WTC11 (cell line): ENCODE measurements at regions not wholly inside any gene's neighbourhood (a gene's known extent, or its start where the extent isn't known, plus 50 kb on each side); places are given as distances from the start of the nearest gene placed in this dataset.

Experiments
- ATAC-seq: fragments of 200-7000 bp; cut with Tn5 transposase; 2 replicates; pipeline ENCODE4 v1.10.0; 2021; ENCODE audit warnings: mild to moderate bottlenecking, moderate library complexity
- CTCF ChIA-PET: fragments of 300-600 bp; sonication (Branson Sonifier 250); formaldehyde crosslinking; loops from one replicate; lab custom pipeline; 2021; ENCODE audit warnings: antibody characterized with exemption; lab: Charles Lee
- POLR2A ChIA-PET: fragments of 350-600 bp; sonication (Branson Sonifier 250); formaldehyde crosslinking; loops from one replicate; lab custom pipeline; 2021; ENCODE audit warnings: antibody characterized with exemption; lab: Charles Lee
- DNase-seq: peaks from one replicate; pipeline ENCODE4 v3.0.0; 2021; ENCODE audit warnings: low spot score
- H3K27ac Mint-ChIP-seq: 2 replicates; pipeline ENCODE4 v1.8.0; 2021; ENCODE audit warnings: mixed read lengths
- H3K27me3 Mint-ChIP-seq: 2 replicates; pipeline ENCODE4 v1.8.0; 2021; ENCODE audit warnings: low read depth, mild to moderate bottlenecking, moderate library complexity, mixed read lengths
- H3K36me3 Mint-ChIP-seq: 2 replicates; pipeline ENCODE4 v1.8.0; 2021; ENCODE audit warnings: mixed read lengths
- H3K4me1 Mint-ChIP-seq: 2 replicates; pipeline ENCODE4 v1.8.0; 2022; ENCODE audit warnings: mixed read lengths
- H3K4me3 Mint-ChIP-seq: 2 replicates; pipeline ENCODE4 v1.8.0; 2021; ENCODE audit warnings: mild to moderate bottlenecking, moderate library complexity, mixed read lengths
- H3K9me3 Mint-ChIP-seq: 2 replicates; pipeline ENCODE4 v1.8.0; 2021; ENCODE audit warnings: mixed read lengths
- ETV6 ChIP-seq: sonication (generic); formaldehyde crosslinking; IDR thresholded peaks from 2 replicates; pipeline ENCODE4 v1.8.1; 2022; ENCODE audit warnings: mild to moderate bottlenecking, missing genetic modification reagents
- JUN ChIP-seq: sonication (generic); formaldehyde crosslinking; IDR thresholded peaks from 2 replicates; pipeline ENCODE4 v1.8.0; 2023; ENCODE audit warnings: mild to moderate bottlenecking, missing genetic modification reagents
- OVOL2 ChIP-seq: fragments of 250-450 bp; sonication (Bioruptor Pico); IDR thresholded peaks from 2 replicates; pipeline ENCODE4 v1.9.0; 2021; ENCODE audit warnings: mild to moderate bottlenecking, borderline replicate concordance
- RORB ChIP-seq: fragments of 250-450 bp; sonication (Bioruptor Pico); IDR thresholded peaks from 2 replicates; pipeline ENCODE4 v1.9.0; 2021; ENCODE audit warnings: mild to moderate bottlenecking
- SOX15 ChIP-seq: fragments of 250-450 bp; sonication (Bioruptor Pico); IDR thresholded peaks from 2 replicates; pipeline ENCODE4 v1.9.0; 2021; ENCODE audit warnings: mild to moderate bottlenecking
- TEAD4 ChIP-seq: sonication (generic); formaldehyde crosslinking; IDR thresholded peaks from 2 replicates; pipeline ENCODE4 v1.8.0; 2022; ENCODE audit warnings: mild to moderate bottlenecking, missing genetic modification reagents
- TP53 ChIP-seq: sonication (generic); formaldehyde crosslinking; IDR thresholded peaks from 2 replicates; pipeline ENCODE4 v1.8.1; 2023; ENCODE audit warnings: mild to moderate bottlenecking, missing genetic modification reagents
- ZNF416 ChIP-seq: fragments of 250-450 bp; sonication (Bioruptor Pico); IDR thresholded peaks from 2 replicates; pipeline ENCODE4 v1.9.0; 2021; ENCODE audit warnings: mild to moderate bottlenecking, inconsistent platforms
- TF ChIP-seq, protein P1 (sequence below): fragments of 250-450 bp; sonication (Bioruptor Pico); IDR thresholded peaks from 2 replicates; pipeline ENCODE4 v1.8.0; 2021; ENCODE audit warnings: mild to moderate bottlenecking
- TF ChIP-seq, protein P2 (sequence below): sonication (generic); formaldehyde crosslinking; IDR thresholded peaks from 2 replicates; pipeline ENCODE4 v1.8.0; 2023; ENCODE audit warnings: missing genetic modification reagents, mild to moderate bottlenecking, borderline replicate concordance
- TF ChIP-seq, protein P3 (sequence below): sonication (generic); formaldehyde crosslinking; IDR thresholded peaks from 2 replicates; pipeline ENCODE4 v1.8.1; 2023; ENCODE audit warnings: mild to moderate bottlenecking, missing genetic modification reagents
- TF ChIP-seq, protein P4 (sequence below): fragments of 250-450 bp; sonication (Bioruptor Pico); IDR thresholded peaks from 2 replicates; pipeline ENCODE4 v1.9.0; 2021; ENCODE audit warnings: moderate library complexity, mild to moderate bottlenecking, inconsistent platforms, borderline replicate concordance
- TF ChIP-seq, protein P5 (sequence below): sonication (generic); formaldehyde crosslinking; IDR thresholded peaks from 2 replicates; pipeline ENCODE4 v1.8.1; 2022; ENCODE audit warnings: low read depth, mild to moderate bottlenecking, moderate library complexity, missing genetic modification reagents, borderline replicate concordance
- TF ChIP-seq, protein P6 (sequence below): sonication (generic); formaldehyde crosslinking; IDR thresholded peaks from 2 replicates; pipeline ENCODE4 v1.8.0; 2023; ENCODE audit warnings: mild to moderate bottlenecking, missing genetic modification reagents
- TF ChIP-seq, protein P7 (sequence below): sonication (generic); formaldehyde crosslinking; IDR thresholded peaks from 2 replicates; pipeline ENCODE4 v1.8.0; 2022; ENCODE audit warnings: mild to moderate bottlenecking, missing genetic modification reagents

DNA sequence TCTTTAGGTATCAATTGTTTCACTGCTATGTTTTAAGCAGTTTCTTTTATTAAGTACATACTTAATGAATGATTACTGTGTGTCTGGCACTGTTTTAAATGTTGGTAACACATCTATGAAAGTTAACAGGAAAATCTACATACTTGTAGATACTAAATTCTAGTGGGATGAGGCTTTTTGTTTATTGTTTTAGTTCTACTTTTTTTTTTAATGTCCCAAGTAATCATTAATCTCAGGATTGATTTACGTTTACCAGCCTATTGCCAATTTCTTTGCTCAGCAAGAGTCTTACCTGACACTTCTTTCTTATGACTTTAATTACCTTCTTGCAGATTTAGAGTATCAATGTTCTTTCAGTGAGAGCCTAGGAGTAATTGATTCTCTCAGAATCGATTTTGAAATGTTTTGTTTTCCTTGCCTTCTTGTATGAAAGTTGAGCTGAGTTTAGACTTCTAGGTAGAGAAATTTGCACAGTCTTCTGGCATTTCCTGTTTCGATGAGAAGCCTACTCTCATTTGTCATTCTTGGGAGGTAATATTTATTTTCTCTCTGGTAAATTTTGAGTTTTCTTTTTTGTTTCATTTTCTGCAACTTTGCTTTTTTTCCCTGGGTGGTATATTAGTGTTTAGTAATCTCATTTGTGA, 235.2 kb upstream of the ANKRD50 start (continued):
- TF ChIP-seq, protein P1, sequence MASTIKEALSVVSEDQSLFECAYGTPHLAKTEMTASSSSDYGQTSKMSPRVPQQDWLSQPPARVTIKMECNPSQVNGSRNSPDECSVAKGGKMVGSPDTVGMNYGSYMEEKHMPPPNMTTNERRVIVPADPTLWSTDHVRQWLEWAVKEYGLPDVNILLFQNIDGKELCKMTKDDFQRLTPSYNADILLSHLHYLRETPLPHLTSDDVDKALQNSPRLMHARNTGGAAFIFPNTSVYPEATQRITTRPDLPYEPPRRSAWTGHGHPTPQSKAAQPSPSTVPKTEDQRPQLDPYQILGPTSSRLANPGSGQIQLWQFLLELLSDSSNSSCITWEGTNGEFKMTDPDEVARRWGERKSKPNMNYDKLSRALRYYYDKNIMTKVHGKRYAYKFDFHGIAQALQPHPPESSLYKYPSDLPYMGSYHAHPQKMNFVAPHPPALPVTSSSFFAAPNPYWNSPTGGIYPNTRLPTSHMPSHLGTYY (CRISPR knock-in tag) = no peak
- TF ChIP-seq ETV6 (no peak), ZNF416 (CRISPR knock-in tag) (no peak), RORB (CRISPR knock-in tag) (no peak)
- TF ChIP-seq, protein P2, sequence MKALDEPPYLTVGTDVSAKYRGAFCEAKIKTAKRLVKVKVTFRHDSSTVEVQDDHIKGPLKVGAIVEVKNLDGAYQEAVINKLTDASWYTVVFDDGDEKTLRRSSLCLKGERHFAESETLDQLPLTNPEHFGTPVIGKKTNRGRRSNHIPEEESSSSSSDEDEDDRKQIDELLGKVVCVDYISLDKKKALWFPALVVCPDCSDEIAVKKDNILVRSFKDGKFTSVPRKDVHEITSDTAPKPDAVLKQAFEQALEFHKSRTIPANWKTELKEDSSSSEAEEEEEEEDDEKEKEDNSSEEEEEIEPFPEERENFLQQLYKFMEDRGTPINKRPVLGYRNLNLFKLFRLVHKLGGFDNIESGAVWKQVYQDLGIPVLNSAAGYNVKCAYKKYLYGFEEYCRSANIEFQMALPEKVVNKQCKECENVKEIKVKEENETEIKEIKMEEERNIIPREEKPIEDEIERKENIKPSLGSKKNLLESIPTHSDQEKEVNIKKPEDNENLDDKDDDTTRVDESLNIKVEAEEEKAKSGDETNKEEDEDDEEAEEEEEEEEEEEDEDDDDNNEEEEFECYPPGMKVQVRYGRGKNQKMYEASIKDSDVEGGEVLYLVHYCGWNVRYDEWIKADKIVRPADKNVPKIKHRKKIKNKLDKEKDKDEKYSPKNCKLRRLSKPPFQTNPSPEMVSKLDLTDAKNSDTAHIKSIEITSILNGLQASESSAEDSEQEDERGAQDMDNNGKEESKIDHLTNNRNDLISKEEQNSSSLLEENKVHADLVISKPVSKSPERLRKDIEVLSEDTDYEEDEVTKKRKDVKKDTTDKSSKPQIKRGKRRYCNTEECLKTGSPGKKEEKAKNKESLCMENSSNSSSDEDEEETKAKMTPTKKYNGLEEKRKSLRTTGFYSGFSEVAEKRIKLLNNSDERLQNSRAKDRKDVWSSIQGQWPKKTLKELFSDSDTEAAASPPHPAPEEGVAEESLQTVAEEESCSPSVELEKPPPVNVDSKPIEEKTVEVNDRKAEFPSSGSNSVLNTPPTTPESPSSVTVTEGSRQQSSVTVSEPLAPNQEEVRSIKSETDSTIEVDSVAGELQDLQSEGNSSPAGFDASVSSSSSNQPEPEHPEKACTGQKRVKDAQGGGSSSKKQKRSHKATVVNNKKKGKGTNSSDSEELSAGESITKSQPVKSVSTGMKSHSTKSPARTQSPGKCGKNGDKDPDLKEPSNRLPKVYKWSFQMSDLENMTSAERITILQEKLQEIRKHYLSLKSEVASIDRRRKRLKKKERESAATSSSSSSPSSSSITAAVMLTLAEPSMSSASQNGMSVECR (CRISPR knock-in tag) = no peak
- TF ChIP-seq, protein P3, sequence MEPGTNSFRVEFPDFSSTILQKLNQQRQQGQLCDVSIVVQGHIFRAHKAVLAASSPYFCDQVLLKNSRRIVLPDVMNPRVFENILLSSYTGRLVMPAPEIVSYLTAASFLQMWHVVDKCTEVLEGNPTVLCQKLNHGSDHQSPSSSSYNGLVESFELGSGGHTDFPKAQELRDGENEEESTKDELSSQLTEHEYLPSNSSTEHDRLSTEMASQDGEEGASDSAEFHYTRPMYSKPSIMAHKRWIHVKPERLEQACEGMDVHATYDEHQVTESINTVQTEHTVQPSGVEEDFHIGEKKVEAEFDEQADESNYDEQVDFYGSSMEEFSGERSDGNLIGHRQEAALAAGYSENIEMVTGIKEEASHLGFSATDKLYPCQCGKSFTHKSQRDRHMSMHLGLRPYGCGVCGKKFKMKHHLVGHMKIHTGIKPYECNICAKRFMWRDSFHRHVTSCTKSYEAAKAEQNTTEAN (CRISPR knock-in tag) = no peak

DNA sequence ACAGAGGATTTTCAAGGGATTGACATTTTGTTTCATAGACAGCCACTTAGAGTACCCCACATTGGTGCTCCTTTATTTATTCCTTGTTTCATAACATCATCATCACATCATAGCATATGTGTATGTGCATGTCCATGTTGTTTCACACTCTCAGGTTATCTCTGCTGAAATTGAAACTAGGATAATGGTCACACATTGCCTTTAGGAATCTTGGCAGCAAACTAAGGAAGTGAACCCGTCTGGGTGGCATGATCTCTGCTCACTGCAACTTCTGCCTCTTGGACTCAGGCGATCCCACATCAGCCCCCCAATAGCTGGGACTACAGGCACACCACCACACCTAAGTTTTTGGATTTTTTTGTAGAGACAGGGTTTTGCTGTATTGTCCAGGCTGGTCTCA, 234.2 kb upstream of the ANKRD50 start:
- Mint-ChIP-seq H3K27ac (no peak overlapping the region), H3K36me3 (peaks cover 8% of the 10 kb centered on the region), H3K9me3 (peaks cover 19% of the 10 kb centered on the region), H3K27me3 (no peaks in the 10 kb centered on the region), H3K4me3 (no peak overlapping the region), H3K4me1 (peaks cover 12% of the 10 kb centered on the region)
- CTCF ChIA-PET = no interaction called here
- ATAC-seq (no peak), DNase-seq (no peak)
- TF ChIP-seq, protein P4, sequence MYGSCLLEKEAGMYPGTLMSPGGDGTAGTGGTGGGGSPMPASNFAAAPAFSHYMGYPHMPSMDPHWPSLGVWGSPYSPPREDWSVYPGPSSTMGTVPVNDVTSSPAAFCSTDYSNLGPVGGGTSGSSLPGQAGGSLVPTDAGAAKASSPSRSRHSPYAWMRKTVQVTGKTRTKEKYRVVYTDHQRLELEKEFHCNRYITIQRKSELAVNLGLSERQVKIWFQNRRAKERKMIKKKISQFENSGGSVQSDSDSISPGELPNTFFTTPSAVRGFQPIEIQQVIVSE (CRISPR knock-in tag) = no peak
- TF ChIP-seq, protein P5, sequence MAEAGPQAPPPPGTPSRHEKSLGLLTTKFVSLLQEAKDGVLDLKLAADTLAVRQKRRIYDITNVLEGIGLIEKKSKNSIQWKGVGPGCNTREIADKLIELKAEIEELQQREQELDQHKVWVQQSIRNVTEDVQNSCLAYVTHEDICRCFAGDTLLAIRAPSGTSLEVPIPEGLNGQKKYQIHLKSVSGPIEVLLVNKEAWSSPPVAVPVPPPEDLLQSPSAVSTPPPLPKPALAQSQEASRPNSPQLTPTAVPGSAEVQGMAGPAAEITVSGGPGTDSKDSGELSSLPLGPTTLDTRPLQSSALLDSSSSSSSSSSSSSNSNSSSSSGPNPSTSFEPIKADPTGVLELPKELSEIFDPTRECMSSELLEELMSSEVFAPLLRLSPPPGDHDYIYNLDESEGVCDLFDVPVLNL (CRISPR knock-in tag) = no peak
- TF ChIP-seq TEAD4 (CRISPR knock-in tag) = no peak
- POLR2A ChIA-PET = no interaction called here

DNA sequence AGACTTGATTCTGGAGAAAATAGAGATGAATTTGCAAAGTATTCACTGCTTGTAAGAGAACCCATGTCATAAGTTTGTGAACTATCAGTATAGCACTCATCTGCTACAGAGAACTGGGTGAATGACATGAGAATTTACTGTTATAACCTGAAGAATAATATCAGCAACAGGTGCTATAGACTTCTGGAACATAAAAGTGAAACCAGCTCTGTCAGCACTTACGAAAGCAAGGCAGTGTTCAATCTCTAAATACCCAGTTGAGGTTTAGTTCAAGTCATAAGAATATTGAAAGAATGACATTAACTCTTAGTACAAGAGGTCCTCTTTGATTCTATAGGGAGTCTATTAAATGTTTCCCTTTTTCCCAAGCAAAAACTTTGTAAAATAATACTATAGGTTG, 232.9 kb upstream of the ANKRD50 start:
- Mint-ChIP-seq H3K4me1 (peaks cover 13% of the 10 kb centered on the region), H3K36me3 (peaks cover 3% of the 10 kb centered on the region), H3K27me3 (no peaks in the 10 kb centered on the region; the same call in 1 of the 2 replicates), H3K4me3 (no peak overlapping the region), H3K27ac (no peak overlapping the region)
- ChIA-PET CTCF (no interaction called here), POLR2A (no interaction called here)
- no peak for ATAC-seq
- TF ChIP-seq, protein P6, sequence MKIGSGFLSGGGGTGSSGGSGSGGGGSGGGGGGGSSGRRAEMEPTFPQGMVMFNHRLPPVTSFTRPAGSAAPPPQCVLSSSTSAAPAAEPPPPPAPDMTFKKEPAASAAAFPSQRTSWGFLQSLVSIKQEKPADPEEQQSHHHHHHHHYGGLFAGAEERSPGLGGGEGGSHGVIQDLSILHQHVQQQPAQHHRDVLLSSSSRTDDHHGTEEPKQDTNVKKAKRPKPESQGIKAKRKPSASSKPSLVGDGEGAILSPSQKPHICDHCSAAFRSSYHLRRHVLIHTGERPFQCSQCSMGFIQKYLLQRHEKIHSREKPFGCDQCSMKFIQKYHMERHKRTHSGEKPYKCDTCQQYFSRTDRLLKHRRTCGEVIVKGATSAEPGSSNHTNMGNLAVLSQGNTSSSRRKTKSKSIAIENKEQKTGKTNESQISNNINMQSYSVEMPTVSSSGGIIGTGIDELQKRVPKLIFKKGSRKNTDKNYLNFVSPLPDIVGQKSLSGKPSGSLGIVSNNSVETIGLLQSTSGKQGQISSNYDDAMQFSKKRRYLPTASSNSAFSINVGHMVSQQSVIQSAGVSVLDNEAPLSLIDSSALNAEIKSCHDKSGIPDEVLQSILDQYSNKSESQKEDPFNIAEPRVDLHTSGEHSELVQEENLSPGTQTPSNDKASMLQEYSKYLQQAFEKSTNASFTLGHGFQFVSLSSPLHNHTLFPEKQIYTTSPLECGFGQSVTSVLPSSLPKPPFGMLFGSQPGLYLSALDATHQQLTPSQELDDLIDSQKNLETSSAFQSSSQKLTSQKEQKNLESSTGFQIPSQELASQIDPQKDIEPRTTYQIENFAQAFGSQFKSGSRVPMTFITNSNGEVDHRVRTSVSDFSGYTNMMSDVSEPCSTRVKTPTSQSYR (CRISPR knock-in tag) = no peak
- TF ChIP-seq, protein P7, sequence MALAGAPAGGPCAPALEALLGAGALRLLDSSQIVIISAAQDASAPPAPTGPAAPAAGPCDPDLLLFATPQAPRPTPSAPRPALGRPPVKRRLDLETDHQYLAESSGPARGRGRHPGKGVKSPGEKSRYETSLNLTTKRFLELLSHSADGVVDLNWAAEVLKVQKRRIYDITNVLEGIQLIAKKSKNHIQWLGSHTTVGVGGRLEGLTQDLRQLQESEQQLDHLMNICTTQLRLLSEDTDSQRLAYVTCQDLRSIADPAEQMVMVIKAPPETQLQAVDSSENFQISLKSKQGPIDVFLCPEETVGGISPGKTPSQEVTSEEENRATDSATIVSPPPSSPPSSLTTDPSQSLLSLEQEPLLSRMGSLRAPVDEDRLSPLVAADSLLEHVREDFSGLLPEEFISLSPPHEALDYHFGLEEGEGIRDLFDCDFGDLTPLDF (CRISPR knock-in tag) = no peak
- TF ChIP-seq TP53 (no peak), SOX15 (CRISPR knock-in tag) (no peak), OVOL2 (CRISPR knock-in tag) (no peak), JUN (CRISPR knock-in tag) (no peak)
- TF ChIP-seq, all 79 proteins: peak for 0
- peaks cover 14% of the 10 kb centered on the region for H3K9me3 Mint-ChIP-seq
- DNase-seq = no peak
